SW 1271 (cell line): ENCODE measurements at regions not wholly inside any gene's neighbourhood (a gene's known extent, or its start where the extent isn't known, plus 50 kb on each side); places are given as distances from the start of the nearest gene placed in this dataset.
"Not testable (repeated sequence)": the region's sequence is repeated elsewhere in the genome, so short reads cannot be mapped to it uniquely, and the experiment has no call there.

Source experiments
- DNase-seq, 2 experiments: peaks; one replicate each; lab custom pipeline; 2025; lab: John Stamatoyannopoulos, UW

DNA sequence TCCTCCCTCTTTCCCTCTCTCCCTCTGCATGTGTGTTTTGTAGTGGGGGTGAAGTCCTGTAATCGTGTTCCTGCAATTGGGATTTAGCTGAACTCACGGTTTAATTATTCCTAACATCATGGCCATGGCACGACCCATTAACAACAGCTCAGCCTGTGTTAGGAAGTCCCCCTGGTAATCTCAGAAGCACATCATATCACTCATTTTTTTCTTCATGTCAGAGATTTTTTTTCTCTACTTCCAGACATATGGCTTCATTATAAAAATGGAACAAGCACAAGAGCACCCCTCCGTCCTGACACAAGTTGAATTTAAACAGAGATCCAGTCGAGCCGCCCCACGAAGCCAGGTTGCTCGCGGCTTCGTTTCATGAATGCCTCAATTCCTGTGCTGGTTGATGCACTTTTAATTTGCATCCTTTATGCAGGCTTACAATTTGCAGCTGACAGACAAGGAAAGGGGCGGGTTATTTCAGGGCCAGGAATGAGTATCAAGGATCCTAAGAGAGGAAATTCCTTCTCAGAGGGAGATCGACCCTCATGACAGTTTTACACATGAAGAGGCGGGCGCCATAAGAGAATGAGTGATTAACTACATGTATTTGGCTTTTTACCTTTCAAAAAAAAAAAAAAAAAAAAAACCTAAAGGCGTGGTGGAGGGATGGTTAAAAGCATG is 192.9 kb downstream of the MAF start:
- no peak for DNase-seq

DNA sequence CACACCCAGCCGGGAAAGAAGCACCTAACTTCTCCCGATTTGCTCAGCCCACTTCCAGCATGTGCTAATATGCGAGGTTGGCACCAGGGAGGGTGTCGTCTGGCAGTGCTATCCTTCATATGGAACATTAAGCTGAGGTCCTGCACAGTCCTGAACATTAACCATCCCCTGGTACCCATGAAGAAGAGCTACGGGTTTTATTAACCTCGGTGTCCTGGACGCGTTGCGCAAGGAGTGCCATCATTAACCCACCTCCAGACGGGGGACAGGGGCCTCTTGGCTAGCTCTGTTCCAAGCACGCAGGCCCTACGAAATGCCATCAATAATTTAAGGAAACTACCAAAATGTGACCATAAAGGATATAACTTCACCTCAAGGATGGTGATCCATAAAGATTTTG is 193.5 kb downstream of the MAF start:
- DNase-seq = no peak

DNA sequence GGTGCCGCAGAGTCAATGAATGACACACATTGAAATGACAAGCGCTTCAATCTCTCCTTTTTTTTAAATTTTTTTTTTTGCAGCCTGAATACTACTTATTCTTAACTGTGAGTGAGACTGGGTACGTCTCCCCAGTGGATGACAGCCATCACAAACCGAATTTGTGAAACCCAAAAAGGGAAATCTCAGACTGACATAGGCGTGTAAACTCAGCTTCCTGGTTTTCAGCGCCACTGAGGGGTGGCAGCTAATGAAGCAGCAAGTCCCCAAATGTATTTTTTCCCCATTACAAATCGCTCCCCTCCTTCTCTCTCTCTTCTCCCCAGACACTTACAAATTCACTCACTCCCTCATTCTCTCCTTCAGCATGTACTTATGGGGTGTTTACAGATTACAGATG is 196.0 kb downstream of the MAF start:
- DNase-seq = no peak

DNA sequence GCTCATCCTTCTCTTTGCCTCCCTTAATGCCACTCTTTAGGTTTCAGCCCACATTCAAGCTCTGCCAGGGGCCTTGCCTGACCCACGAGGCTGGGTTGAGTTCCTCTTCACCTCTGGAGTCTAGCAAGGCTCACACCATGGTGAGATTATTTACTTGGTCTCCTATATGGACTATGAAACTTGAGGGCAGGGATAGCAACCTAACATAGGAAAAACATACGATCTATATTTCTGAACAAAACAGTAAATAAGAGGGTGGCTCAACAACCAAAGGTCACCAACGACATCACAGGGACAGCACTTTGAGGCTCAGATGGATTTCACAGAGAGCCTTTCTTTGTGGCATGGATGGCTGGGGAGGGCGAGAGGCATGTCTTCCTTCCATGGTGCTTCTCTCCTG is 197.0 kb downstream of the MAF start:
- DNase-seq = no peak

DNA sequence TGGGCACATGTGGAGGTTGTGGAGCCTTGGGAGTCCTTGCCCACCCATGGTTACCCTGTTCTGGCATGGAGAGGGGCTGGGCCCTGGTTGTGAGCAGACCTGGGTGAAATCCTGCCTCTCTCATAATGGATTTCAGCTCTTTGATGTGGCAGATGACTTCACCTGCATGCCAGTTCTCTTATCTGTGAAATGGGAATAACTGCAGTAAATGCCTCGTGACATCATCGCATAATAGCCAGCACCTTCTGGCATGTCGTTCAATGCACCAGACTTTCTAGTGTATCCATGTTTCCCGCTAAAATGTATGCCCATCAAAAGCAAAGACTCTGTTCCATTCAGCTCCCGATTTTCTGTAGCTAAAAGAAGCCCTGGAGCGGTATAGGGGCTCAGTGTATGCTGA is 197.6 kb downstream of the MAF start:
- no peak for DNase-seq

DNA sequence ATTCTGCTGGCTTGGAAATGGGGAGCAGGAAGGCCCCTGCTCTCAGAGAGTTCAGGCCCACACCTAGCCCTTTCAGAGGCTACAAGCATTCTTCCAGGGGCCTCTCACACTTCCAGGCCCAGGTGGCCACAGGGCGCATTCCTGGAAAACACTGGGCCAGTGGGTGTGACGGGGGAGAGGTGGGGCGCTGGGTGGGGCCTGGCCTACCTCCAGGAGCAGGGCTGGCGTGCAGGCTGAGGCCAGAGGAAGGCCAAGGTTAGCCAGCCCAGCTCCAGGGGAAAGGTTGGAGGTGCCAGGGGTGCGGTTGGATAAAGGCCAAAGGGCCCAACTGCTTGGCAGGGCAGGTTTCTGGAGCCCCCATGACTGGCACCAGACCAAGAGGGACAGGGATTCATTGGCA is 198.2 kb downstream of the MAF start:
- DNase-seq = no peak

DNA sequence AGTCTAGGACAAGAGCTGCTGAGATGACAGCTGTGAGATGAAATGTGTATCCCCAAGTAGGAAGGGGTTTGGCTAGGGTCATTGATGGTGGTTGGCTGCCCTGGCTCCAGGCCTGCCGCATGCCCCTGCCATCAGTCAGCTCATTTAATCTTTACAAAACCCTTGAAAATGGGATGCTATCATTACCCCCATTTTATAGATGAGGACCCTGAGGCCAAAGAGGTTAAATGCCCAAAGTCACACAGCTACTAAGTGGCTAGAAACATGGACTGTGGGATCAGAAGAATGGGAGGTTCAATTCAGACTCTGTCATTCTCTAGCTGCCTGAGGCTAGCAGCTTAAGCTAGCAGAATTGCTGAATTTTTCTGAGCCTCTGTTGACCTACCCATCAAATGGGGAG is 198.8 kb downstream of the MAF start:
- DNase-seq = no peak

DNA sequence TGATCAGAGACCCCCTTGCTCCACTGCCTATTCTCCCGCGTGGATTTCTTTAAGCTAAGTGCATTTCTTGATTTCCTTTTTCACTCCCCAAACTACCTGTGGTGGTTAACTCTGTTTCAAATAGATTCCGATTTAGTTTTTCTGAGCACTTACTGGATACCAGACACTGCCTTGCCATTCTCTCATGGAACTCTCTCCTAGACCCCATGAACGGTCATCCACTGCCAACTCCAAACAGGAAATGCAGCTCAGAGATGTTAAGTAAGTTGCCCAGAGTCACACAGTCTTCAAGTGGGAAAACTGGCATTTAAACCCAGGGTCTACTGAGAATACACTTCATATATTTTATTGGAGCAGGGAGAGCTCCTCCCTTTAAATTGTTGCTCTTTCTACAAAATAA is 199.4 kb downstream of the MAF start:
- no peak for DNase-seq

DNA sequence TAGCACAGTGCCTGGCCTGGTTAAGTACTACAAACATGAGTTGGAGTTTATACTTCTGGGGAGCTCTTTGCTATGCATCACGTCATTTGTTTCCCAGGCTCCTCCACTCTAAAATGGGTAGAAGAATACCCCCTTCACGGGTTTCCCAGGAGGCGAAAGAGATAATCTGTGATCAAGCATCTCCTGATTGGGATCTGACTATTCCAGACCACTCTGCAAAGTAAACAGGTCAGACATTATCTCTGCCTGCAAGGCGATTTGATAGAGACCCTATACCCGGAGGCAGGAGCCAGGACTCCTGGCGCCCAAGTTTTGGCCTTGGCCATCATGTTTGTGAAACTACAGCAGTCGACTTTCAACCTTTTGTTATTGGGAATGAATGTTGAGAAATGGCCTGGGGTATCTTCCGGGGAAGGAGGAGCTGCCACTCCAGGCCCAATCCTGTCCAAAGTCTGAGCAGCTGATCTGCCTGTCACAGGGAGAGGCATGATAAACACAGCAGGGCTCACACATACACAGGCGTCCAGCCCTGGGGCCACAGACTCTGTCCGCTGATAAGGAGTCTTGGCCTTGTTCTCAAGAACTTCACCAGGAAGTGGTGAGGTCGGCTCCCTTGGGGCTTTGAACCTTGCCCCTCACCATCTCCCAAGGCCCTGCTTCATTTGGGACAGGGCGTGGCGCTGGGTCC is 199.9 kb downstream of the MAF start:
- no peak for DNase-seq

DNA sequence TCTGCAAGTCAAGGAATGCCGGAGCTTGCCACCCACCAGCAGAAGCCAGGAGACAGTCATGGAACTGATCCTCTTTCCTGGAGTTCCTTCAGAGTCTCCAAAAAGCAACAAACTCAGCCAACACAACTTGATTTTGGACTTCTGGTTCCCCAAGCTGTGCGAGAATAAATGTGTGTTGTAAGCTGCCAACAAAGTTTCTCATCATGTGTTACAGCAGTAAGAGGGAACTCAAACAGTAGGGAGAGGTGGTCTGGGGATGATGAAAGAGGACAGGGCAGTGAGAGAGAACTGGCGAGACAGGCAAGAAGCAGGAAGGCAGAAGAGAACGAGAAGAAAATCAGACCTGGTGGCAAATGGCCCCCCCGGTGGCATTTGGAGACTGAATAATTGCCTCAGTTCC is 204.9 kb downstream of the MAF start:
- no peak for DNase-seq

DNA sequence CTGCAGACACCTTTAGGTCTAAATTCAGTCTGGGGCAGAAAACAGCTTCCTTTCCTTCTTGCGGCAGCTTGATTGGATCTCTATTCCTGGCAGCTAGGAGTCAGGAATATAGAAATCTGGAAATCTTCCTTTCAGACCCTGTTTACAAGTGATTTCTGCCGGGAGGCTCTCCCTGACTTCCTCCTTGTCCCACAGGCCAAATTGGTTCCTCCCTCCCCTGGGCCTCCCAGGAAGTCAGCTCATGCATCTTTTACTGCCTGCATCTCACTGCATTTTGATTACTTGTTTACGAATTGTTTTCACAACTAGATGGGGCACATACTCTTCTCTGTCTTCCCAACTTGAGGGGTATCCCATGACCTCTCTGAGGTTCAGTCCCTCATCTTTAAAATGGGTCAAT is 206.3 kb downstream of the MAF start:
- DNase-seq = no peak

DNA sequence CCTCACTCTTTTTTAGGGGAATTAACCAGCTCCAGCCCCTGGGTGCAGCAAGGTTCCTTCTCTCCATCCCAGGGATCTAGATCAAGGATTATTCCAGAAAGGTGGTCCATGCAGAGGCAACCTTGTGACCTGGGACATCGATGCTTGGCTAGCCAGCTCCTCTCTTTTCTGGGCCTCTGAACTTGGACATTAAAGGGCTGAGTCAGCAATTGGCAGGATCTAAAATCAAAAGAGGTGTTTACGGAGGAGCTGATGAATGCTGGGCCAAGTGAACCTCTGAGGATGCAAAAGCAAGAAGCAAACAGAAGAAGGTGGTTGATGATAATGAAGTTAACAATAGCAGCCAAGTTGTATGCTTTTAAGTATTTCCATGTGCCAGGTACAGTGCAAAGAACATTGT is 207.0 kb downstream of the MAF start:
- DNase-seq = no peak

DNA sequence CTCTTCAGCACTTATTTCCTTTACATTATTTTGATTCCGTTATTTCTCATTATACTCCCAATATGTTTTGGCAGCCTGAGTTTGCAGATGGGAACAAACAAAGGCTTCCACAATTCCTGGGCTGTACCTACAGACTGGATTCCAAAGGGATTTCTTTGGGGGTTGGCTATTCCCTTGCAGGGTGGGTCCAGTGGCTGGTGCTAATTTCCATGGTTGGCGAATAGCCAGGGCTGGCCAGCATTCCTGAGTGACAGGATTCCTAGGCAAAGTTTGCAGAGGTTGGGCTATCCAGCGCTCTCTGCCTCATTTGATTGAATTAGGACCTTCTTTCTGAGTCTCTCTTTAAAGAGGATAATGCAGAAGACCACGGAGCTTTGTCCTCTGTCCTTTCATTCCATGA is 207.4 kb downstream of the MAF start:
- DNase-seq = no peak

DNA sequence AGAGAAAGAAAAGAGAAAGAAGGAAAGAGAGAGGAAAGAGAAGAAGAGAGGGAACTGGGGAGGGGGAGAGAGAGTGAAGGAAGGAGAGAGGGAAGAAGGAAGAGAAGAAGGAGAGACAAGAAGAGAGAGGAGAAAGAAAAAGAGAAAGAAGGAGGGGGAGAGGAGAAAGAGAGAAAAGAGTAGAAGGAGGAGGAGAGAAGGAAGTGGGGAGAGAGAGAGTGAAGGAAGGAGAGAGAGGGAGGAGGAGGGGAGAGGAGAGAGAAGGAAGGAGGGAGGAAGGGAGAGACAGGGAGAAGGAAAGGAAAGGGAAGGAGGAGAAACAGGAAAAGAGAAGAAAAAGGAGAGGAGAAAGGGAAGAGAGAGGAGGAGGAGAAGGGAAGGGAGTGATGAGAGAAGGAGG is 208.5 kb downstream of the MAF start:
- no peak for DNase-seq

DNA sequence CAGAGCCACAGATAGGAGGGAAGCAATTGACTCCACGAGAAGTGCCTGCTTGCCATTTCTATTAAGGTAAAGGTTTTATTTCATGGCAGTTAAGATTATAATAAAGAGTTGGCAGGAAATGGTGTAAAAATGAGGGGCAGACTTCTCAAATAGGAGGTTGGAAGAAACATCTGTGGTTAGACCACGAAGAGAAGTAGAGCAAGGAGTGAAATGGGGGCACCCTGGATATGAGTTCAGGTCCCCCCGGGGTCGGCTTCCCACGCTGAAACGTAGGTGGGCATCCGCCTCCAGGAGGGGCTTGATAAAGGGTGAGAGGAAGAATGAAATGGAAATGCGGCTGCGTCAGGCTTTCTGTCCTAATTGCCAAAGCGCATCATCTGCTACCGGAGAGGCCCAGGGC is 209.1 kb downstream of the MAF start:
- no peak for DNase-seq

DNA sequence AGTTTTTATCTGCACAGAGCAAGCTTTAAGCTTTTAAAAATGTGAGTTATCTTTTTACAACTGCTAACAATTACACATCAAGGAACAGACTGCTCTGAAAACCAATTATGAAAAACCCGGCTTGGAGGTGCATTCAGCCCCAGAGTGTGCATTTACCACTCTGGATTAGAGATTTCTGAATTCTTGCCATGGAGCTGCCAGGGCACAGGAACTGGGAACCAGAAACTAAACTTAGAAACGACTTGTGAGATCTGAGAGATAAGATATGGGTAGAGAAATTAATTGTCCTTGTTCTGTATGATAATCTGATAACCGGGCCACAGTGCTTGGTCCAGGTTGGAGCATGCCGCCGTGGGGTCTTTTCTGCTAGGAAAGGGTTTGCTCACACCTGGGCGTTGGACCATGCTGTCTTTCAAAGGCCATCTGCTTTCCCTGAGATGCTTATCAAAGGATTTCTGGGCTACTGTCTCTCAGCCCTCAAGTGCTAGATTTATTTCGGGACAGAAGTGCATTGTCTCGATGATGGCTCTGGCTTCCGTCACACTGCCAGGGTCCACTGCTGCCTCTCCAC is 210.0 kb downstream of the MAF start:
- no peak for DNase-seq

DNA sequence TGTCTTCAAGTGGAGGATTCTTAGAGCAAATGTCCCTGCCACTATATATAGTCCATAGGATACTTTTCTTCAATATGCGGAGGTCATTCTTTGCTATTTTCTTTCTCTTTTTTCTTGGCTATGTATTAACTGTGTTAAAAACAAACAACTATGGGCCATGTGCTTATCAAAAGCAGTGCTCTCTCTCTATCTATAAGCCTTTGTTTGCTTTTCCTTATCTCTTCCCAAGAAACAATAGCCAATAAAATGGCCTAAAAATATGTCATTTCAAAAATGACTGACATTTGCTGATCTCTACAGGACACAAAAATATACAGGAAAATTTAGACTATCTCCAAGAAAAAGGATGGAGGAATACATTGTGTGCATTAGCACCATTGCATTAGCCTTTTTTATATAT is 212.1 kb downstream of the MAF start:
- DNase-seq = no peak

DNA sequence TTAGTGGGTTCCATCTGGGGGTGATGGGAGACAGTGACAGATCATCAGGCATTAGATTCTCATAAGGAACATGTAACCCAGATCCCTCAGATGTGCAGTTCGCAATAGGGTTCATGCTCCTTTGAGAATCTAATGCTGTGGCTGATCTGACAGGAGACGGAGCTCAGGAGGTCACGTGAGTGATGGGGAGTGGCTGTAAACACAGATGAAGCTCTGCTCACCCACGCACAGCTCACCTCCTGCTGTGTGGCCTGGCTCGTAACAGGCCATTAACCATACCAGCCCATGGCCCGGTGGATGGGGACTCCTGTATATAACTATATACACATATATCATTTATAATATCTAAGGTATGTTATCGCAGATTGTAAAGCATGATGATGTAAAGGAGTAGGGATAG is 214.2 kb downstream of the MAF start:
- DNase-seq = no peak

DNA sequence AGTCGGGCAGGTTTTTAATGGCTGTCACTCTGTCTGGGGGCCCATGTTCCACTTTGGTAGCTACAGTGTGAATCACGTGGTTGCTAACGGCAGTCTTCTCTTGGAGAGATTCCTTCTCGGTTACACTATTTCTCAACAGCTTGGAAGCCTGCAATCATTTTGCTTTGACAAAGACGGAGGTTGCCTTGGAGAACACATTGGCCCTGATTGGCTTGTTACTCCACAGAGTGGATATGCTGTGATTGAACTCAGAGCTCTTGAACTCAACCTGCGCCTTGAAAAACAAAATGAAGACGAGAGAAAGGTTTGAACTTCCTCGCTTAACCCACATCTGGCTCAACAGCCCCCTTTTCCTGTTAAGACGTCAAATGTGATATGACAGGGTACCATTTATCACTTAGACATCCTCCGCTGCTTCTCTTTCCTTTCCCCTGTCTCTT is 218.9 kb downstream of the MAF start:
- no peak for DNase-seq

DNA sequence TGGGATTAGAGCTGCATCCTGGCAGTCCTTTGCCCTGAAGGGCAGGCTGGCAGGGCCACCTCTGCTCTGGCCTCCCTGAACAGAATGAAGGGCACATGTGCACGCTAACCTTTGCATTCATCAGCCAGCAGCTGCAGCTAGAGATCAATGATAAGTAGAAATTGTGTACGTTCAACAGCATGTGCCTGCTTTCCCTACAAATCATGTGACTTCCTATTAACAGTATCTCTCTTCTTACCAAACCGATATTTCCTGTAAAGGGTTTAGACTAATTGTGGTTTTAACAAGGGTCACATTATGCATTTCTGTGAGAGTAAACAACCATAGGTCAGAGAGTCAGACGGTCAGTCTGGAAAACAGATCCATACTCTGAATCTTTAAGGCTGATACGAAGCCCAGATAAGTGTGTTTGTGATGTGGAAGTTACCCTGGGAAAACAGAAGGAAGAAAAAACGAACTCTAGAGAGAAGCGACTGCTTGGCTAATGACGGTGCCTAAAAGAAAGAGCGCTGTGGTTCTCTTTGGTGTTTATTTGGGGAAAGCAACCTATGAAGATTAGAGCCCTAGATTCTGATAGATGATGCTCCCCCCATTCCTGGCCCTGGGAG is 219.4 kb downstream of the MAF start:
- no peak for DNase-seq

DNA sequence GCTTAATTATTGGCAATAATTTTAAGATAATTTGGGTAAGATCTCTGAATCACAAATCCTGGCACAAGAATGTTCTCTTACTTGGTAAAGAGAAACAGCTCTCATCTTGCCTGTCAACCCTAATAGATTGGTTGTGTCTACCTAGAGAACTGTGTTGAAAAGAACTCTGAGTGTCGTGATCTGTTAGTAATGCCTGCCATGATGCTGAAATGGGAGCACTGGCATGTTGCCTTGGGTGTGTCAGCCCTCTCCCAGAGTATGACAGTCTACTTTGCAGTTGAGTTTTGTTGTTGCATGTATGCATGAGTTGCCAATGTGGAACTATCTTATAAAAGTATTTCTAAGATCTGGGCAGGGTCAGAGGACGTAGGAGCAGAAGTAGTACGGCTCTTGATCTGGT is 221.4 kb downstream of the MAF start:
- no peak for DNase-seq

DNA sequence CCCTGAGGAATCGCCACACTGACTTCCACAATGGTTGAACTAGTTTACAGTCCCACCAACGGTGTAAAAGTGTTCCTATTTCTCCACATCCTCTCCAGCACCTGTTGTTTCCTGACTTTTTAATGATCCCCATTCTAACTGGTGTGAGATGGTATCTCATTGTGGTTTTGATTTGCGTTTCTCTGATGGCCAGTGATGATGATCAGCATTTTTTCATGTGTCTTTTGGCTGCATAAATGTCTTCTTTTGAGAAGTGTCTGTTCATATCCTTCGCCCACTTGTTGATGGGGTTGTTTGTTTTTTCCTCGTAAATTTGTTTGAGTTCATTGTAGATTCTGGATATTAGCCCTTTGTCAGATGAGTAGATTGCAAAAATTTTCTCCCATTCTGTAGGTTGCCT is 223.5 kb downstream of the MAF start:
- DNase-seq = not testable (repeated sequence)

DNA sequence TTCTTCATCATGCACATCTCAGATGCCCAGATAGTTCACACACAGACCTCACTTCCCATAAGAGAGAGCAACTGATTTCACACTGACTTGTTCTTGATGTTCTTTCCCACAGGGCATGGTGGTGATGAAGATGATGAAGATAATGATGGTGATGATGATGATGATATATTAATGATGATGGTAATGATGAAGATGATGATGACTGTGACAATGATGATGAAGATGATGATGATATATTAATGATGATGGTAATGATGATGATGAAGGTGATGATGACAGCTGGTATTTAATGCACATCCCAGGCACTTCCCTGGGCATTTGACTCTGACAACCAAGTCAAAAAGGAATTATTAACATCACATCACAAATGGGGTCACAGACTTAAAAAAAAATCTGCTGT is 225.2 kb downstream of the MAF start:
- DNase-seq = no peak
